ENCODE measurements at regions not wholly inside any gene's neighbourhood (a gene's known extent, or its start where the extent isn't known, plus 50 kb on each side); places are given as distances from the start of the nearest gene placed in this dataset.

- no peak overlapping the region for H3K4ac ChIP-seq (ENCODE audit: low read depth, low read length)
- intact Hi-C loops (cut with micrococcal nuclease) (no loop called here), in situ Hi-C loops (cut with MboI; ENCODE audit: low sequenced_read_pairs) (no loop called here), dilution Hi-C loops (cut with HindIII; ENCODE audit: low sequenced_read_pairs, unreplicated experiment) (no loop called here)
- no peaks in the 10 kb centered on the region for H3K36me3 ChIP-seq (ENCODE audit: control insufficient read depth, insufficient read depth, low read length)
- ChIA-PET POLR2A (ENCODE audit: unreplicated experiment) (no interaction called here), CTCF (no interaction called here)
- no peaks in the 10 kb centered on the region for H3K9me1 ChIP-seq (ENCODE audit: insufficient read depth, low read length)
- H3K4me2 ChIP-seq (ENCODE audit: low read depth, low read length), result no peak overlapping the region
- TF ChIP-seq POLR2A (IDR thresholded peaks at IDR 0.05; ENCODE audit: low read depth, low read length), result no peak
- no peak for TF ChIP-seq MAFK (IDR thresholded peaks at IDR 0.05; ENCODE audit: low read depth, low read length)
- no peak for TF ChIP-seq CTCF (conservative IDR thresholded peaks at IDR 0.05; ENCODE audit: low read depth, low read length)
- TF ChIP-seq FOS (IDR thresholded peaks at IDR 0.05; ENCODE audit: low read depth, low read length), result no peak
- no peak for TF ChIP-seq NFE2L2 (IDR thresholded peaks at IDR 0.05; ENCODE audit: low read depth, low read length)
- no peak for TF ChIP-seq MXI1 (IDR thresholded peaks at IDR 0.05; ENCODE audit: borderline replicate concordance, low read depth, low read length)
- no peak for TF ChIP-seq ELK1 (IDR thresholded peaks at IDR 0.05; ENCODE audit: borderline replicate concordance, low read depth, low read length)
- TF ChIP-seq MAZ (IDR thresholded peaks at IDR 0.05; ENCODE audit: borderline replicate concordance, low read depth, low read length), result no peak
- TF ChIP-seq RFX5 (IDR thresholded peaks at IDR 0.05; ENCODE audit: low read depth, low read length), result no peak
- no peak for TF ChIP-seq CEBPB (IDR thresholded peaks at IDR 0.05; ENCODE audit: low read depth, low read length)
- TF ChIP-seq RAD21 (IDR thresholded peaks at IDR 0.05; ENCODE audit: low read length), result no peak
- TF ChIP-seq USF2 (IDR thresholded peaks at IDR 0.05; ENCODE audit: low read depth, low read length), result no peak
- no peak for TF ChIP-seq SMC3 (IDR thresholded peaks at IDR 0.05; ENCODE audit: low read depth, low read length)
- H2BK120ac ChIP-seq (ENCODE audit: low read depth, low read length), result no peak overlapping the region
- H3K27ac ChIP-seq (ENCODE audit: insufficient read depth, low read length), result no peak overlapping the region
- H3K27me3 ChIP-seq (ENCODE audit: control insufficient read depth, insufficient read depth, low read length), result no peaks in the 10 kb centered on the region
- no peak overlapping the region for H3K23ac ChIP-seq (ENCODE audit: low read depth, low read length)
- H3K4me3 ChIP-seq (ENCODE audit: insufficient read depth, low read depth, low read length), result no peak overlapping the region
- H2AFZ ChIP-seq (replicated peaks; ENCODE audit: low read length, poor library complexity), result no peak overlapping the region
- no peak overlapping the region for H2BK5ac ChIP-seq (ENCODE audit: low read depth, low read length, poor library complexity, severe bottlenecking)
- WGBS, 2 experiments (ENCODE audit: extremely low coverage in 2 of 2, insufficient read length in 1 of 2), result no CpG with 5 or more reads among the region's 3 CpGs
- no peak overlapping the region for H3K14ac ChIP-seq (replicated peaks; ENCODE audit: low read depth, low read length)
- H2BK20ac ChIP-seq (ENCODE audit: low read depth, low read length), result no peak overlapping the region
- no peak overlapping the region for H4K5ac ChIP-seq (ENCODE audit: low read depth, low read length)
- ATAC-seq (ENCODE audit: low read depth) (no peak), DNase-seq (no peak)
- H3K18ac ChIP-seq (ENCODE audit: low read depth, low read length), result no peak overlapping the region
- no peak overlapping the region for H2AK9ac ChIP-seq (replicated peaks; ENCODE audit: low read depth, low read length, poor library complexity)
- no peak overlapping the region for H3K9ac ChIP-seq (ENCODE audit: low read depth, low read length)
- H3K56ac ChIP-seq (ENCODE audit: extremely low read depth, insufficient read depth, low read length), result no peak overlapping the region
- H4K20me1 ChIP-seq (ENCODE audit: insufficient read depth, low read length), result no peaks in the 10 kb centered on the region
- no peaks in the 10 kb centered on the region for H3K4me1 ChIP-seq (ENCODE audit: control insufficient read depth, insufficient read depth, low read length)
- no peak overlapping the region for H4K8ac ChIP-seq (ENCODE audit: low read depth in 2 of 2, low read length in 2 of 2)
- no peak overlapping the region for H4K91ac ChIP-seq (ENCODE audit: insufficient read depth, low read depth, low read length)
- BruUV-seq (replicated peaks), result no TSS peak
- H2AK5ac ChIP-seq (ENCODE audit: low read depth, low read length), result no peak overlapping the region
- H3K79me1 ChIP-seq (ENCODE audit: low read depth in 1 of 2, low read length in 2 of 2), result no peaks in the 10 kb centered on the region
- no peak overlapping the region for H2BK15ac ChIP-seq (ENCODE audit: low read depth, low read length)
- no peaks in the 10 kb centered on the region for H3K9me3 ChIP-seq (ENCODE audit: control insufficient read depth, insufficient read depth, low read length)
These were observed 755.7 kb downstream of the HDGFL1 start for GRCh38 chr6:23325065-23325464.
